NCI-H446 treated with DMSO at 0.1 percent for 48 hours (cell line): ENCODE measurements at regions not wholly inside any gene's neighbourhood (a gene's known extent, or its start where the extent isn't known, plus 50 kb on each side); places are given as distances from the start of the nearest gene placed in this dataset.

Source experiments
- DNase-seq: peaks from one replicate; lab custom pipeline; 2025; lab: John Stamatoyannopoulos, UW

DNA sequence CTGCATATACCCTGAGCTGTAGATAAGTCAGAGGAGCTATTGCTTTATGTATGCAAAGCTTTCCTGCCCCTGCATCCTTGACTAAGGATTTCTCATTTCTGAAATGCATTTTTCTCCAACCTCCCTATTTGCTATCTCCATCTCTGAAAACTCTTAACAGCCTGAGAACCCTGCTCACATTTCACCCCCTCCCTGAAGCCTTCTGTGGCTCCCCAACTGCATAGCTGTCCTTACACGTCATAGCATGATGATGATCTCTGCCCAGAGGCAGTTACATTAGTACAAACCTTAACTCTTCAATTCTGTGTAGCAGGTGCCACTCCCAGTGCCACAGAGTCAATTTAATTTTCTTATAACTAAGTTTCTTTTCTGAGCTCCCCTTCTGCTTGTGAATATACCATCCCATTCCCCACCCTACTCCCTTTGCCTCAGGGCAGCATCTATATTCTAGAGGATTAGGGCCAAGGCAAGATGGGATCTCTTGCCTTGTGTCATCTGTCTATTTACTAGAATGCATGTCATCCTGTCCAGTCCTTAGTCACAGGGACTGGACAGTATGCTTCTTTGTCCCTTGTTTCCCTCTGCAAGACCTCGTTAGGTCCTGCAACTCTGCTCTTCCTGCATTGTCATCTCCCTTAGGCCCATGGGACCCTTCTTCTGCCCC is 149.7 kb upstream of the SPRY4 start:
- DNase-seq, result no peak

GRCh38 chr5:142473038-142473437 is 148.2 kb upstream of the SPRY4 start:
- no peak for DNase-seq

- DNase-seq, result no peak
Measured at GRCh38 chr5:142472306-142472951, 147.6 kb upstream of the SPRY4 start.

- peak; percentile 72 for DNase-seq
Measured at GRCh38 chr5:142466195-142466971, 141.6 kb upstream of the SPRY4 start.

DNA sequence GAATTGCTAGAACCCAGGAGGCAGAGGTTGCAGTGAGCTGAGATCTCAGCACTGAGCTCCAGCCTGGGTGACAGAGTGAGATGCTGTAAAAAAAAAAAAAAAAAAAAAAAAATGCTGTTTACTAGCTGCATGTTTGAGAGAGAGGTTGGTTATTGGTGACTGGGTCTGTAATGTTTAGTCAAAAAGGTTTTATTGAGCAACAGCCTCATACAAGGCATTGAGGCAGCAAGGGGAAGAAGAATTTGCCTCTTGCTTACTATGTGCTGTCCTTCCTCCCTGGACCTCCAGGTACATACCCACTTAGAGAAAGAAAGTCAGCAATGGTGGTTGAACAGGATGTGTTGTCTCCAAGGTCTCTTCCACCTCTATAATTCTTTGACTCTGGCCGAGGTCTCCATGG is 140.7 kb upstream of the SPRY4 start:
- no peak for DNase-seq

GRCh38 chr5:142463904-142464303 is 139.1 kb upstream of the SPRY4 start:
- DNase-seq, result no peak

DNA sequence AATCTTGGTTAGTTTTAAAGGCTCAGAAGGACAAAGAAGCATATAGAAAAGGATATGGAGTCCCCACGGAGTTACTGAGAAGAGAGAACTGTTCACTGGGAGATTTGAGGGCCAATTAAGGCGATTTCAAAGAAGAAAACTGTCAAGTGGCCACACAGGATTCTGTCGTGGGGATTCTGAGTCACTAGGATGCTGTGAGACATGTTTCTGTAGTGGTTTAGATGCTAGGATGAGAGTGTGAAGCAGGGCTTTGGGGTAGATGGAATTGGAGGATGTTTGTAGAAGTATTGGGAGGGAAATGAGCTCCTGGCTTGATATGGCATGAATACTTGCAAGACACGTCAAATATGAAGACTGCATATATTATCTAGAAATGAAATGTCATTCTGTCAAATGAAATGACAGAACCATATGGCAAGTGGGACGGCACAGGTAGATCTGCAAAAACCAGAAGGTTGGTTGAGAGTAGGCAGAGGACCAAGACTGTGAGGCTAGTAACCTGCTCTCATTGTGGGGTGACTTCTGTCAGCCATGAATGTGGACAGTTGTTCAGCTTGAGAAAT is 136.3 kb upstream of the SPRY4 start:
- no peak for DNase-seq

GRCh38 chr5:142459209-142459608 is 134.4 kb upstream of the SPRY4 start:
- no peak for DNase-seq

- no peak for DNase-seq
Measured at GRCh38 chr5:142455856-142456255, 131.0 kb upstream of the SPRY4 start.

GRCh38 chr5:142453932-142454331 is 129.1 kb upstream of the SPRY4 start:
- DNase-seq, result peak; percentile 30

DNA sequence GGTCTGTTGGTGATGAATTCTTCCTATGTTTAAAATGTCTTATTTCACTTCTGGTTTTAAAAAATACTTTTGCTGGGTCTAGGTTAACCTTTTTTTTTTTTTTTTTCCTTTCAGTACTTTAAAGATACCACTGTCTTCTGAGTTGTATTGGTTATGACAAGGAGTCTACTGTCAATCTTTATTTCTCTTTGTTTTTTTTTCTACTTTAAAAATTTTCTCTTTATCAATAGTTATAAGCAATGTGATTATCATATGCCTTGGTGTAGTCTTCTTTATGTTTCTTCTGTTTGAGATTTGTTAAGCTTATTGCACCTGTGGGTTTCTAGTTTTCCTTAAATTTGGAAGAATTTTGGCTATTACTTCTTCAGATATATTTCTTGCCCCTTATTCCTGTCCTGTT is 125.6 kb upstream of the SPRY4 start:
- no peak for DNase-seq

- no peak for DNase-seq
Measured at GRCh38 chr5:142447887-142448286, 123.1 kb upstream of the SPRY4 start.

GRCh38 chr5:142446960-142447279 is 122.1 kb upstream of the SPRY4 start:
- no peak for DNase-seq

DNA sequence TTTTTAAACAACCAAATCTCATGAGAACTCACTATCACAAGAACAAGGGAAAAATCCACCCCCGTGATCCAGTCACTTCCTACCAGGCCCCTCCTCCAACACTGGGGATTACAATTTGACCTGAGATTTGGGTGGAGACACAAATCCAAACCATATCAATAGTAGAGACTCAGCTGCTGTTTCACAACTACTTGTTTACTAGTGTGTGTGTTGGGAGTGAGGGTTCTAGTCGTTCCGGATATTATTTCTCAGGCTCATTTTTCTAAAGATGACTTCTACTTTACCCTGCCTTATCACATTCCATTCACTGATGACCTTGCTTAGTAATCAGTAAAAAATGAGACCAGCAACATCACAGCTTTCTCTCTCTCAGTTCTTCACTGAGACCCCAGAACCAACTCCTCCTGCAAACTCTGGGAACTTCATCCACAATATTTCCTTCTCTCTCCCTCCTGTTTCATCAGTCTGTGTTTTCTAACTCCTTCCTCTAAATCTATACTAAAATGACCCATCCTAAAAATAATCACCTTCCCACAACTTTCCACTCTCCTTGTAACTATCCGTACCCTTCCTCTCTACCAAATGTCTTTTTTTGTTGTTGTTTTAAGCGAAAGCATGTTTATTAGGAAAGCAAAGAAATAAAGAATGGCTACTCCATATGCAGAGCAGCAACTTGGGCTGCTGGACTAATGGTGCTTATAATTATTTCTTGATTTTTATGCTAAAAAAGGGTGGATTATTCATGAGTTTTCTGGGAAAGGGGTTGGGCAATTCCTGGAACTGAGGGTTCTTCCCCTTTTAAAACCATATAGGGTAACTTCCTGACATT is 121.5 kb upstream of the SPRY4 start:
- no peak for DNase-seq

GRCh38 chr5:142445266-142445665 is 120.4 kb upstream of the SPRY4 start:
- no peak for DNase-seq

DNA sequence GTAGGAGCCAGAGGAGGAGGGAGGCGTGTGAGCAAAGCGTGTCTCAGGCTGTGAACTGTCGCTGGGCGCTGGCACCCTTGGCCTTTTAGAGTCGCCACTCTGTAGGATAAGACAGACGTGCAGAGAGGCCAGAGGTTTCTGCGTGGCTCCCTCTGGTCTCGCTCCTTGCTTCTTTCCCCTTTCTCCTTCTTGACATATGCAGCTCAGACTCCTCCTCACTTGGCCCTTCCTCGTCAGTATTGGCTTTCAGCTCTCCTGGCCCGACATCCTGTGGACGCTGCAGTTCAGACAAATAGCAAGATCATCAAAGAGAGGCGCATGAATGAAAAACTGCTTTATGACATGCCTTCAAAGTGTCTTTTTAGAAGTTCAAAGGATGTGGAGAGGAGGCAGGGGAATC is 116.8 kb upstream of the SPRY4 start:
- DNase-seq, result no peak

- no peak for DNase-seq
Measured at GRCh38 chr5:142439207-142439860, 114.5 kb upstream of the SPRY4 start.

DNA sequence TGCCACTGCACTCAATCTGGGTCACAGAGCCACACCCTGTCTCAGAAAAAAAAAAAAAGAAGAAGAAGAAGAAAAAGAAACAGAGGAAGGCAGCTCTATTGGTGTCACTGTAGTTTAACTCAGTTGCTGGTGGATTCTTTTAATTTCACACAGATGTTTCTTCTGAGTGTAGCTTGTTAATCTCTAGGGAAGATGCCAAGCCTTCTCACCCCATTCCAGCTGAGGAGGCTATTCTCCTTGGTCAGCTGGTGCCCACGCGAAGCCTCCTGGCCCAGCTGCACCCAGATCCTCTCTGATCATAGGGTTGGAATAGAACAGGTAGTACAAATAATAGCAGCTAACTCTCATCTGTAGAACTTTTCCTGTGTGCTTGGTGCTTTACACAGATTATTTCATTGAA is 113.8 kb upstream of the SPRY4 start:
- DNase-seq, result no peak

GRCh38 chr5:142437563-142437962 is 112.7 kb upstream of the SPRY4 start:
- no peak for DNase-seq

GRCh38 chr5:142435410-142436115 is 110.7 kb upstream of the SPRY4 start:
- no peak for DNase-seq

DNA sequence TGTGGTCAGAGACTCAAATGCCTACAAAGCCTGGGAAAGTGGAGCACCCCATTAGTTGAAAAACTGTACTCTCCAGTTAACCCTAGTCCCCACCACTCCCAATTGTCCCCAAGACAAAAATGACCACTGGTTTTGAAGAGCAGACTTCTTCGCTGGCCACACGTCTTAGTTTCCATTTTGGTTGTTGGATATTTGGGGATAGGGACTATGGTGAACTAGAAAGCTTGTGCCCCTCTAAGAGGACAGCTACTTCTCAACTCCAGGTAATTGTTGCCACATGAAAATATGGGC is 109.4 kb upstream of the SPRY4 start:
- no peak for DNase-seq
